SJSA1 (cell line): ENCODE measurements at regions not wholly inside any gene's neighbourhood (a gene's known extent, or its start where the extent isn't known, plus 50 kb on each side); places are given as distances from the start of the nearest gene placed in this dataset.
"Not testable (repeated sequence)": the region's sequence is repeated elsewhere in the genome, so short reads cannot be mapped to it uniquely, and the experiment has no call there.

Experiments used
- DNase-seq, 2 experiments: peaks; one replicate each; pipeline ENCODE4 v3.0.0-alpha.2; 2015 to 2020; ENCODE audit warnings: low spot score in 2 of 2, low read depth in 1 of 2
- H3K27ac ChIP-seq: fragments of 250-450 bp; sonication (Bioruptor Pico); 2 replicates; pipeline ENCODE4 v1.5.1; 2020; ENCODE audit warnings: mild to moderate bottlenecking, moderate library complexity
- H3K27me3 ChIP-seq: fragments of 250-450 bp; sonication (Bioruptor Pico); replicated peaks from 2 replicates; pipeline ENCODE4 v1.5.1; 2020; ENCODE audit warnings: mild to moderate bottlenecking, moderate library complexity
- H3K36me3 ChIP-seq: fragments of 250-450 bp; sonication (Bioruptor Pico); 2 replicates; pipeline ENCODE4 v1.5.1; 2020; ENCODE audit warnings: mild to moderate bottlenecking
- H3K4me1 ChIP-seq: fragments of 250-450 bp; sonication (Bioruptor Pico); replicated peaks from 2 replicates; pipeline ENCODE4 v1.6.1; 2021; ENCODE audit warnings: mild to moderate bottlenecking
- H3K4me3 ChIP-seq: fragments of 250-450 bp; sonication (Bioruptor Pico); 2 replicates; pipeline ENCODE4 v1.5.1; 2020; ENCODE audit warnings: mild to moderate bottlenecking
- H3K9me3 ChIP-seq: fragments of 250-450 bp; sonication (Bioruptor Pico); replicated peaks from 2 replicates; pipeline ENCODE4 v1.5.1; 2020; ENCODE audit warnings: mild to moderate bottlenecking

GRCh38 chr4:181799561-181800069 is 443.6 kb upstream of the TENM3 start:
- DNase-seq = no peak
- Histone ChIP-seq H3K27me3 (peaks cover 3% of the 10 kb centered on the region), H3K4me1 (no peaks in the 10 kb centered on the region), H3K4me3 (no peak overlapping the region), H3K27ac (no peak overlapping the region), H3K9me3 (peaks cover 10% of the 10 kb centered on the region), H3K36me3 (no peaks in the 10 kb centered on the region)

- Histone ChIP-seq H3K4me1 (no peaks in the 10 kb centered on the region), H3K27ac (no peak overlapping the region), H3K27me3 (no peaks in the 10 kb centered on the region; the same call in 1 of the 2 replicates), H3K4me3 (no peak overlapping the region), H3K9me3 (no peaks in the 10 kb centered on the region), H3K36me3 (no peaks in the 10 kb centered on the region)
- DNase-seq = no peak
These were observed 441.0 kb upstream of the TENM3 start for GRCh38 chr4:181802207-181802606.

DNA sequence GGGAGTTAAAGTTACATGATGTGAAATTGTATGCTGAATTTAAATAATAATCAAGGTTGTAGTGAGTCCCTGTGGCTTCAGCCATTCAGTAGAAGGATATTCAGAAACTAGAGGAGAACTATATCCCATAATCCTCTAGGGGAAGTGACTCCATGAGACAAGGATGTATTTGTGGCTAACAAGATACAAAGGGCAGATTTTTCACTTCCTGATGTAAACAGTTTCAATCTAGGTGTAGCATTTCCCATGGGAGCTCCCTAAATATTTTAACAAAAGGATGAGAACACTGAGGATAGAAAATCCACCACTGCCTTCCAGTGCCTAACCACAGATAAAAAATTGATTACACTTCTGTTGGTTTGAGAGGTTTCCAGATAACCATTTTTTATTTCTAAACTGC is 435.4 kb upstream of the TENM3 start:
- Histone ChIP-seq H3K27me3 (no peaks in the 10 kb centered on the region; the same call in 1 of the 2 replicates), H3K36me3 (no peaks in the 10 kb centered on the region), H3K4me1 (no peaks in the 10 kb centered on the region), H3K9me3 (no peaks in the 10 kb centered on the region), H3K27ac (no peak overlapping the region), H3K4me3 (no peak overlapping the region)
- DNase-seq = no peak

GRCh38 chr4:181810711-181811110 is 432.5 kb upstream of the TENM3 start:
- H3K27me3 ChIP-seq = no peaks in the 10 kb centered on the region
- H3K9me3 ChIP-seq = no peaks in the 10 kb centered on the region
- no peak overlapping the region for H3K4me3 ChIP-seq
- no peaks in the 10 kb centered on the region for H3K36me3 ChIP-seq
- H3K27ac ChIP-seq = no peak overlapping the region
- DNase-seq = no peak
- H3K4me1 ChIP-seq = no peaks in the 10 kb centered on the region

GRCh38 chr4:181811550-181811949 is 431.7 kb upstream of the TENM3 start:
- H3K4me1 ChIP-seq, H3K27me3 ChIP-seq, DNase-seq, H3K27ac ChIP-seq, H3K9me3 ChIP-seq, H3K4me3 ChIP-seq, H3K36me3 ChIP-seq: not testable (repeated sequence)

- peaks cover 11% of the 10 kb centered on the region for H3K4me1 ChIP-seq
- DNase-seq = no peak
- no peaks in the 10 kb centered on the region for H3K9me3 ChIP-seq
- H3K4me3 ChIP-seq = no peak overlapping the region
- H3K27me3 ChIP-seq = no peaks in the 10 kb centered on the region
- no peak overlapping the region for H3K27ac ChIP-seq
- H3K36me3 ChIP-seq = no peaks in the 10 kb centered on the region
These were observed 423.3 kb upstream of the TENM3 start for GRCh38 chr4:181819946-181820345.

DNA sequence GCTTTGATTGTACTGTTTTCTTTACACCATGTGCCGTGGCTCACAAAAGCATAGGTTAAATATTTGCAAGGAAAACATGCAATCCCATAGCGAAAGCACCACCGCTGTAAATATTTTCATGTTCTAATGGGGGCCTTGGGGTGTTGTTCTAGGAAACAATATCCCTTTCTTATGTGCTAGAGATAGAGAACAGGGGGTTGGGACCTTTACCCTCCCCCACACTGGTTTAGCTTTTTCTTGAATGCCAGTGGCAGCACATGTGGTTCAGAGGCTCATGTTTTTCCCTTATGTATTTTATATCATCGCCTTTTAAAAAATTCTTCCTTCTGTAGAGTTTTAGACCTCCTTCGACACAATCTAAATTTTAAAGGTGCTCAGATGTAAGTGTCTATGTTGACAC is 422.6 kb upstream of the TENM3 start:
- H3K4me1 ChIP-seq = peaks cover 11% of the 10 kb centered on the region
- no peaks in the 10 kb centered on the region for H3K9me3 ChIP-seq
- H3K27me3 ChIP-seq = no peaks in the 10 kb centered on the region
- no peak overlapping the region for H3K4me3 ChIP-seq
- no peak for DNase-seq
- H3K36me3 ChIP-seq = no peaks in the 10 kb centered on the region
- no peak overlapping the region for H3K27ac ChIP-seq

- Histone ChIP-seq H3K4me3 (no peak overlapping the region), H3K27ac (no peak overlapping the region), H3K36me3 (no peaks in the 10 kb centered on the region), H3K9me3 (no peaks in the 10 kb centered on the region), H3K4me1 (peaks cover 11% of the 10 kb centered on the region), H3K27me3 (no peaks in the 10 kb centered on the region)
- peak in 1 of 2 experiments; percentile 45 for DNase-seq
These were observed 421.9 kb upstream of the TENM3 start for GRCh38 chr4:181821039-181822004.

GRCh38 chr4:181822005-181822375 is 421.2 kb upstream of the TENM3 start:
- Histone ChIP-seq H3K36me3 (no peaks in the 10 kb centered on the region), H3K27ac (no peak overlapping the region), H3K4me1 (peaks cover 11% of the 10 kb centered on the region), H3K9me3 (no peaks in the 10 kb centered on the region), H3K27me3 (no peaks in the 10 kb centered on the region), H3K4me3 (no peak overlapping the region)
- DNase-seq = no peak

DNA sequence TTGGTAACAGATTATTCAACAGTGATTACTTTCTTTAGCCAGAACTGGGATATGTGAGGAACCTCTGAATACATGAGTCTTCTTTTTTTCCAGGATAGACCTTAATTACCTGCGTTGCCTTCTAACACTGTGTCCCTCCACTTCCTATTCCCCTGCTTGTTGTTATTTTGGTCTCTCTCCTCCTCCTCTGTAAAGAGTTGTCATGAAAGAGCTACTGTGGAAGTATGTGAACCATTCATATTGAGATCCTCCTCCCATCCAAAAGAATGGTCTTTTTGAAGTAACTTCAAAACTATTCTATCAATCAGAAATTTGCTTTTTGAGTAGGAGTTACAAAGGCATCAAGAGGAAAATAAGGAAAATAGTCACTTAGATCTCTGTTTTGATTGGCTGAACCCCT is 420.0 kb upstream of the TENM3 start:
- H3K4me3 ChIP-seq = no peak overlapping the region
- no peaks in the 10 kb centered on the region for H3K27me3 ChIP-seq
- no peak overlapping the region for H3K27ac ChIP-seq
- peaks cover 11% of the 10 kb centered on the region for H3K4me1 ChIP-seq
- H3K36me3 ChIP-seq = no peaks in the 10 kb centered on the region
- no peak for DNase-seq
- no peaks in the 10 kb centered on the region for H3K9me3 ChIP-seq

- Histone ChIP-seq H3K27me3 (no peaks in the 10 kb centered on the region), H3K4me3 (no peak overlapping the region), H3K36me3 (no peaks in the 10 kb centered on the region), H3K9me3 (no peaks in the 10 kb centered on the region), H3K4me1 (peaks cover 11% of the 10 kb centered on the region), H3K27ac (no peak overlapping the region)
- no peak for DNase-seq
These were observed 419.6 kb upstream of the TENM3 start for GRCh38 chr4:181823645-181824044.

DNA sequence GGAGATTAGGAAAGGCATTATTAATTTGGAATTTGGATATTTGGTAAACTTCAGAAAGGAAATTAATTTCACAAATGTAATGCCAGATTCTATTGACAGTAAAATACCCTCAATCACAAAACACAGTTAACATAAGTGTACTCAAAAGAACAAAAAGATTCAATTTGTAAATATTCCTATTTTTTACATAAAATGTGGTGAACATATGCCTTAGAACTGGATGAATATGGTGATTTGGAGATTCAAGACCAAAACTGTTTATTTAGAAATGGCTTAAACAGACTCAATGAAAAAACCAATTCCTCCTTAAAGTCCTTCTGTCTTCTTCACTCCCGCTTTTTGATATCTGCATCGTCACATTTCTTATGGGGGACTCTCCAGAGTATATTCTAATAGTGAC is 417.6 kb upstream of the TENM3 start:
- H3K4me1 ChIP-seq = peaks cover 11% of the 10 kb centered on the region
- H3K9me3 ChIP-seq = no peaks in the 10 kb centered on the region
- DNase-seq = no peak
- H3K27me3 ChIP-seq = no peaks in the 10 kb centered on the region
- H3K4me3 ChIP-seq = no peak overlapping the region
- no peaks in the 10 kb centered on the region for H3K36me3 ChIP-seq
- no peak overlapping the region for H3K27ac ChIP-seq

DNA sequence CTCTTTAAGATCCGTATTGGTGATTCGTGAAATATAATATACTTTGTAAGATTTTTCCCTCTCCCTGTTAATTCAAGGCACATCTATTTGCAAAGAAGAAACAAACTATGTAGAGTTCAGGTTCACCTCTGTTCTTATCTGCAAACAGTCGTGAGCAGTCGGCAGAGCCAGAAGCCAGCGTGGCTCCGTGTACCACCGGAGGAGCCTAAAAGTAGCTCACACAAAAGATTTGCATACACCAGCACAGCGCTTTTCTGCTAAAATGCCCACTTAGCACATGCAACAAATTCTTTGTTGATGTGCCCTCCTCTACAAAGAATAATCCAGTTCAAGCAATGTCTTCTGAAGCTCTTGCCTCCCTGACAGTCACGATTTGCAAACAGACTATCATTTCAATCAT is 416.0 kb upstream of the TENM3 start:
- Histone ChIP-seq H3K4me1 (peaks cover 2% of the 10 kb centered on the region), H3K27me3 (no peaks in the 10 kb centered on the region), H3K27ac (no peak overlapping the region), H3K36me3 (no peaks in the 10 kb centered on the region), H3K9me3 (no peaks in the 10 kb centered on the region), H3K4me3 (no peak overlapping the region)
- no peak for DNase-seq

DNA sequence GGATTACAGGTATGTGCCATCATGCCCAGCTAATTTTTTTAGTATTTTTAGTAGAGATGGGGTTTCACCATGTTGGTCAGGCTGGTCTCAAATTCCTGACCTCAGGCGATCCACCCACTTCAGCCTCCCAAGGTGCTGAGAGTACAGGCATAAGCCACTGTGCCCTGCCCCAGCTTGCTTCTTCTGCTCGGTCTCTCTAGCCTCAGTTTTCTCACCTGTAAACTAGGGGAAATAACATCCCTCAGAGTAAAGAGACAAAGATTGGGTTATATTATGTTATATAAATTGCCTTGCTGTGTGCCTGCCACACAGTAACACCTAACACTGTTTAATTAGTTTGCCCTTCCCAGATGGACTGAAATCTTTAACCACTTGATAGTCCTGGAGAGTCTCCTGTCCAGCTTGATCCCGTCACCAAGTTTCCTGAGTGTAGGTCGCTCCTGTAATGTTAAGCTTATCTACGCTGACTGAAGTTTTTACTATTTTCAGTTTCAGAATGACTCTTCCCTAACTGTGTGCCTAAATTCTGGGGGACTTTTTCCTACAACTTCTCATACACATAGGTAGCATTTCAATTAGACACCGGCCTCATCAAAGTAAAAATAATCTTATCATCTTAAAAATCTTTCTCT is 412.7 kb upstream of the TENM3 start:
- Histone ChIP-seq H3K4me3 (no peak overlapping the region), H3K9me3 (no peaks in the 10 kb centered on the region), H3K27me3 (no peaks in the 10 kb centered on the region), H3K27ac (no peak overlapping the region), H3K4me1 (no peaks in the 10 kb centered on the region), H3K36me3 (no peaks in the 10 kb centered on the region)
- no peak for DNase-seq
